ENCODE measurements at regions not wholly inside any gene's neighbourhood (a gene's known extent, or its start where the extent isn't known, plus 50 kb on each side); places are given as distances from the start of the nearest gene placed in this dataset.

- Histone ChIP-seq H3K27me3 (no peaks in the 10 kb centered on the region), H3K4me1 (no peaks in the 10 kb centered on the region), H3K4me3 (ENCODE audit: low read depth, low read length) (no peak overlapping the region), H3K9me3 (no peaks in the 10 kb centered on the region), H3K36me3 (no peaks in the 10 kb centered on the region)
- TF ChIP-seq, protein P1, sequence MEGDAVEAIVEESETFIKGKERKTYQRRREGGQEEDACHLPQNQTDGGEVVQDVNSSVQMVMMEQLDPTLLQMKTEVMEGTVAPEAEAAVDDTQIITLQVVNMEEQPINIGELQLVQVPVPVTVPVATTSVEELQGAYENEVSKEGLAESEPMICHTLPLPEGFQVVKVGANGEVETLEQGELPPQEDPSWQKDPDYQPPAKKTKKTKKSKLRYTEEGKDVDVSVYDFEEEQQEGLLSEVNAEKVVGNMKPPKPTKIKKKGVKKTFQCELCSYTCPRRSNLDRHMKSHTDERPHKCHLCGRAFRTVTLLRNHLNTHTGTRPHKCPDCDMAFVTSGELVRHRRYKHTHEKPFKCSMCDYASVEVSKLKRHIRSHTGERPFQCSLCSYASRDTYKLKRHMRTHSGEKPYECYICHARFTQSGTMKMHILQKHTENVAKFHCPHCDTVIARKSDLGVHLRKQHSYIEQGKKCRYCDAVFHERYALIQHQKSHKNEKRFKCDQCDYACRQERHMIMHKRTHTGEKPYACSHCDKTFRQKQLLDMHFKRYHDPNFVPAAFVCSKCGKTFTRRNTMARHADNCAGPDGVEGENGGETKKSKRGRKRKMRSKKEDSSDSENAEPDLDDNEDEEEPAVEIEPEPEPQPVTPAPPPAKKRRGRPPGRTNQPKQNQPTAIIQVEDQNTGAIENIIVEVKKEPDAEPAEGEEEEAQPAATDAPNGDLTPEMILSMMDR (IDR thresholded peaks at IDR 0.05; ENCODE audit: low read depth, low read length) = no peak
- DNase-seq = no peak
Observed at GRCh38 chr15:37731146-37731746, 203.2 kb upstream of the TMCO5A start.

- no peak for DNase-seq
- H3K27me3 ChIP-seq = no peaks in the 10 kb centered on the region
- H3K4me1 ChIP-seq = no peaks in the 10 kb centered on the region; the same call in 1 of the 2 replicates
Observed at GRCh38 chr15:37733628-37734027, 200.8 kb upstream of the TMCO5A start.

GRCh38 chr15:37740623-37741141, 193.8 kb upstream of the TMCO5A start:
- no peak overlapping the region for H3K4me3 ChIP-seq (ENCODE audit: low read depth, low read length)
- no peaks in the 10 kb centered on the region for H3K27me3 ChIP-seq
- H3K4me1 ChIP-seq = peaks cover 3% of the 10 kb centered on the region; the same call in 1 of the 2 replicates
- TF ChIP-seq, protein P1 (IDR thresholded peaks at IDR 0.05; ENCODE audit: low read depth, low read length) = no peak
- no peaks in the 10 kb centered on the region for H3K9me3 ChIP-seq
- H3K36me3 ChIP-seq = no peaks in the 10 kb centered on the region
- no peak for DNase-seq

More at GRCh38 chr15:37733628-37734027, 200.8 kb upstream of the TMCO5A start:
- H3K9me3 ChIP-seq = no peaks in the 10 kb centered on the region
- H3K4me3 ChIP-seq (ENCODE audit: low read depth, low read length) = no peak overlapping the region
- H3K36me3 ChIP-seq = no peaks in the 10 kb centered on the region
- TF ChIP-seq, protein P1 (IDR thresholded peaks at IDR 0.05; ENCODE audit: low read depth, low read length) = no peak

DNA sequence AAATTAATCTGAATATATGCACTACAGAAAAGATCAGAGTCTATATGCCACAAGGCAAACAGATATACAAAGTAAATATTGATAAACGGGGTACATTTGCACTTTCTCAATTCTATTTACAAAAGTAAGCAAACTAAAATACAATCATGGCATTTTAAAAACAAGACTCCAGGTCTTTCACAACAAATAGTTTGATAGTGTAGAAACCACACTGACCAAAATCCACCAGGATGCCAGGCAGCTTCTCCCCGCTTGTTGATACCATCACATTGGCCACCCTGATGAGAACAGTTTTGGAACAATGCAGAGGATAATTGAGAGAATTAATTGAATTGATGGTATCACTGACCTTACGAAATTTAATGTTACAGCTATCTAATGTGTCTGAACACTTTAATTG, 190.6 kb upstream of the TMCO5A start:
- no peak for DNase-seq
- no peaks in the 10 kb centered on the region for H3K36me3 ChIP-seq
- peaks cover 3% of the 10 kb centered on the region; the same call in 1 of the 2 replicates for H3K4me1 ChIP-seq
- no peaks in the 10 kb centered on the region for H3K27me3 ChIP-seq
- H3K9me3 ChIP-seq = no peaks in the 10 kb centered on the region
- TF ChIP-seq, protein P1 (IDR thresholded peaks at IDR 0.05; ENCODE audit: low read depth, low read length) = no peak
- no peak overlapping the region for H3K4me3 ChIP-seq (ENCODE audit: low read depth, low read length)

GRCh38 chr15:37744521-37744920, 189.9 kb upstream of the TMCO5A start:
- H3K27me3 ChIP-seq = no peaks in the 10 kb centered on the region
- H3K9me3 ChIP-seq = no peaks in the 10 kb centered on the region
- TF ChIP-seq, protein P1 (IDR thresholded peaks at IDR 0.05; ENCODE audit: low read depth, low read length) = no peak
- no peaks in the 10 kb centered on the region for H3K36me3 ChIP-seq
- H3K4me3 ChIP-seq (ENCODE audit: low read depth, low read length) = no peak overlapping the region
- no peaks in the 10 kb centered on the region for H3K4me1 ChIP-seq
- DNase-seq = no peak

GRCh38 chr15:37751401-37751800, 183.0 kb upstream of the TMCO5A start:
- no peak for DNase-seq
- H3K4me3 ChIP-seq (ENCODE audit: low read depth, low read length) = no peak overlapping the region
- TF ChIP-seq, protein P1 (IDR thresholded peaks at IDR 0.05; ENCODE audit: low read depth, low read length) = no peak

More at GRCh38 chr15:37751401-37751800, 183.0 kb upstream of the TMCO5A start:
- no peaks in the 10 kb centered on the region for H3K36me3 ChIP-seq
- no peaks in the 10 kb centered on the region for H3K4me1 ChIP-seq
- H3K9me3 ChIP-seq = no peaks in the 10 kb centered on the region
- H3K27me3 ChIP-seq = no peaks in the 10 kb centered on the region
